ENCODE measurements at regions not wholly inside any gene's neighbourhood (a gene's known extent, or its start where the extent isn't known, plus 50 kb on each side); places are given as distances from the start of the nearest gene placed in this dataset.

DNA sequence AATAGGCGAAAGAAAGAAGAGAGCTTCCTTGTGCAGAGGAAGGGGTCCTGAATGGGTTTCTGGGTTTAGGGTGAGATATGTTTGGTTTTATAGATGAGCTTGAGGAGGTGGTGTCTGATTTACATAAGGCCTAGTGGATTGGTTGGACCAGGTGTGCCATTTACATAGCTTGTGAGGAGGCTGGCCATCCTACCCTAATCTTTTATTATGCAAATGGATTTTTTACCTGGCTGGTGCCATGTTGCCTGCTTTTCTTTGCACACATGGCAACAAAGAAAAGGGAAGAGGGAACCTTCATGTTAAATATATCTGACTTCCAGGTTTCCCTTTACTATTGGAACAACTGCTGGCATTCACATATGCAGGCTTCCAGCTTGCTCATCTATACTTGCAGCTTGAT, 585.3 kb downstream of the PTPRU start:
- DNase-seq (ENCODE audit: low spot score) = no peak

DNA sequence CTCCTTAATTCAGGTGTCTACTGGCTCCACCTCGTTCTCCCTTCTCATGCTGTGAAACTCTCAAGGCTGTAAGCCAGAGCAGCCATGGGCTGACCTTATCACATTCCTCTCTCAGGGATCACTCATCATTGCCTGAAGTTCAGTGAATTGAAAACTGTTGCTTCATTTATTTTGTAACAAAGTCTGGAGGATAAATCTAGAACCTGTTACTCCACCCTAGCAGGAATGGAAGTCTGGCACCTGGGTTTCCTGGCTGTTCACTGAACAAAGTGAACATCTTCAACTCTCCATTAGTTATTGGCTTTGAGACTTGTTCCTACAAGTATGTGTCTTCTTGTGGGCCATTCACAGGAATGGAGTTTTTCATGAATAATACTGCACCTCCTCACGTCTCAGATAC, 584.1 kb downstream of the PTPRU start:
- DNase-seq (ENCODE audit: low spot score) = no peak

DNA sequence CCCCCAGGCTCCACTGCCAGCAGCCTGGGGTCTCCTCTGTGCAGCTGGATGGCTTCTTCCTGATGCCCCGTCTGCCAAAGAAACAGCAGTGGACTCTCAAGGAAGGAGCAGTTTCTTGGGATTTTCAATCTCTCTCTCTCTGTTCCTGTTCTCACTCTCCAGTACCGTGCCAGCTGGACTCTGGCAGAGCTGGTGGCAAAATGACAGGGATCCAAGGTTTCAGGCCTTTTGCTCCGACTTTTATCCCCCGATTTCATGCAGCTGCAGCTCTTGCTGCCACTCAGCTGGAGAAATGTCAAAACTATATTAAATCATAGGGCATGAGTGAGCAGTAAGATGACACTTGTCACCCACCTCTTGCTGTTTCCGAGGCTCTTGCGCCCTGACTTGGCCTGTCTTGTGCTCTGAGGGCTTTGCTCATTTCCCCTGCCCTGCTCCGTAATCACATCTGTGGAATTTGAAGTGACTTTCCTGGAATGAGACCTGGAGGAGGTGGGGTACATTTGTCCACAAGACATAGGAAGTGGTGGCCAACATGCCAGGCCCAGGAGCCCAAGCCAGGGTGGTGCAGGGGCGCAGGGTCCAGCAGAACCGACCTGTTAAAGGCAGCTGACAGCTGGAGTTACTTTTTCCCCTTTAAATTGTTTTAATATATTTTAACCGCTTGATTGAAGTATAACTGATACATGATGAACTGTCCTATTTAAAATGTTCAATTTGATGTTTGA, 576.2 kb downstream of the PTPRU start:
- no peak for DNase-seq (ENCODE audit: low spot score)

DNA sequence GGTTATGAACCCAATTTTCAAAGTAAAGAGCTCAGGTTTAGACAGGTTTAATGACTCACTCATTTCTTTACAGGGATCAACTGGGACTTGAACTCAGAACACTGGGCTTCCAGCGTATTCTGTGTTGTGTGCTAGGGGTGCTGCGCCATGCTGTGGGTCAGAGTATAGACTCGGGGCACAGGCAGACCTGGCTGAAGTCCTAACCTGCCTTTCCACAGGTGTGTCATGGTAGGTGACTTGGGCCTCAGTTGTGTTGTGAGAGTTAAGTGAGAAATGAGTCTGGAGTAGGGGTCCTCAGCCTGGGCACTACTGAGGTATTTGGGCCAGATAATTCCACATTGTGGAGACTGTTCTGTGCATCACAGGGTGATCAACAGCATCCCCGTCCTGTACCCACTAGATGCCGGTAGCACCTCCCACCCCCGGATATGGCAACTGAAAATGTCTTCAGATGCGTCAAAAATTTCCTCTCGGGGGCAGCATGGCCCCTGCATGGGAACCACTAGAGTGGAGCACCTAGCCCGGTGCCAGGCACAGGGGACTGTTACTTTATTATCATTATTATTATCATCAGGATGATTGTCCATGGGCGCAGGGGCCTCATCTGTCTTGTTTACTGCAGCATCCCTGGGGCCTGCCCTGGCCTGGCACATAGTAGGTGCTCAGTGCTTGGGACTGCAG, 575.5 kb downstream of the PTPRU start:
- no peak for DNase-seq (ENCODE audit: low spot score)

DNA sequence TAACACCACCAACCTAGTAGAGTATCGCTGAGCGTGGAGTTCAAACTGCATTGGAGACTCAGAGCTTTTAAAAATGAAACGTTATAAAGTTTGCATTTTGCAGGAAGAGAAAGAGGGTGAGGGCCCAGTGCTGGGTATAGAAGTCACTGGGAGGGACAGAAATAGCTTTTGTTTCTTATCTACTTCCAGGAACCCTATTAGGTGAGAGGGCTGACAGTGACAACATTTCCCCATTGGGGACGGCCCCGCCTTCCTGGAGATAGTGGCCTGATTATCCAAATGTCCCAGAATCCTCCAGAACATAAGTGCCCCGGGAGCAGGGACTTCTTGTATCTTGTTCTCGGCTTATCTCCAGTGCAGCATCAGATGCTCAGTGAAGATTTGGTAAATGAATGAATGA, 574.9 kb downstream of the PTPRU start:
- no peak for DNase-seq (ENCODE audit: low spot score)

DNA sequence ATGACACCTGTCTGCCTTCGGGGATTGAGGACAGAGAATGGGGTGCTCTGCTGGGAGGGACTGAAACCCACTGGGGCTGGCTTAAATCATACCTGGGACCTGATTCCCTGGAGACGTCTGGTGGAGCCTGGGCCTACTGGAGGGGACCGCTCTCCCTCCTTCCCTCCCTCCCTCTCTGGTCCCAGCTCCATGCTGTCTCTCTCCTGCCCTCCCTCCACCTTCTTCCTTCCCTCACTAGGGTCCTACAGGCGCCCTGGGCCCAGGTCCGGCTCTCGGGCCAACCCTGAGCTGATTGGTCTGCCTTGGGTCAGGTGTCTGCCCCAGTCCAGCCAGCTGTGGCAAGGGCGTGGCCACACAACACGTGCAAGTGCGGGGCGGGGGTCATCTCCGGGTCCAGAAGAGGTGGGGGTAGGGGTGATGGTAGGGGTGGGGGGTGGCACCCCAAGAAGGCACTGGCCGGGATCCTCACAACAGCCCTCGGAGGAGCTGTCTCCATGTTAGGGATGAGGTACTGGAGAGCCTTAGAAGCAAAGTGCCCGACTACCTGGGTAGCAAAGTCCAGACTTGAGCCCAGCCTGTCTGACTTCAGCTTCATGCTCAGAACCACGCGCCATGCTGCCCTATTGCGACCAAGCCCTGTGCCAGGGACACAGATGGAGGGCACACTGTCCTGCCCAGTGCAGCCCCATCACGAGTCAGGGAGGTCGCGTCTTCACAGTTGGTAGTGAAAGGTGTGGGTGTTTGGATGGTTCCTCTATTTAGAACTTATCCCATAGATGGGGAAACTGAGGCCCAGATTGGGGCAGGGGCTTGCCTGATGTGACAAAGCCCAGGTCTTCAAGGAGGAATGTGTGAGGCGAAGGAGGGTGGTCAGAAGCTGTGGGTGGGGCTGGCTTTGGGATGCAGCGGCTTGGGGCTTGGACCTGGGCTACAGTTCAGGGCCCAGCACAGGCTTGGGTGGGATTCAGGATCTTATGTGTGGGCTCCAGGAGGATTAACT, 574.1 kb downstream of the PTPRU start:
- DNase-seq (ENCODE audit: low spot score) = no peak

DNA sequence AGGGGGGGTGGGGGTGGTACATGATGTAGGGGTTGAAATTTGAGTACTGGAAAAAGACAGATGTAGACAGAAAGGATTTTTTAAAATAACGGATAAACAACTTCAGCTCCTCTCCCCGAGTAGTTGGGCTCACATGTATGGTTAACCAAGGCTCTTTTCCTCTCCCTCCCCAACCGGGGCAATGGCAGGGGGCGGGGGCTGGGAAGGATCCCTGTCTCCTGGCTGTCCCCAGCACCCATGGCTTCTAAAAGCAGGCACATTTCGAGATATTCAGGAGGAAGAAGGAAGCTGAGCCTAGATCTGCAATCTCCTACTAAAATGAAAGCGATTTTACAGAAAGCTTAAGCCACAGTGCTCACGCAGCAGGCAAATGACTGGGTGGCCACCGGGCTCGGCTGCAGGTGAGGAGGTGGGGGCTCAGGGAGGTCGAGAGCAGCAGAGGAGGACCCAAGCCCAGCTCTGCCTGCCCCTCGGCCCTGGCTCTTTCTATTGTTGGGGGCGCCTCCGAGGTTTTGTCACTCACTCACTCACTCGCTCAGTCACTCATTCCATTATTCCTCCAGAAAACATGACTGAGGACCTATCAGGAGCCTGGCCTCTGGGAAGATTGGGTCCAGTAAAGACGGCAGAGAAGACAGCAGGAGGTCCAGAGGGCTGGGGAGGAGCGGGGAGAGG, 573.3 kb downstream of the PTPRU start:
- DNase-seq (ENCODE audit: low spot score) = no peak

DNA sequence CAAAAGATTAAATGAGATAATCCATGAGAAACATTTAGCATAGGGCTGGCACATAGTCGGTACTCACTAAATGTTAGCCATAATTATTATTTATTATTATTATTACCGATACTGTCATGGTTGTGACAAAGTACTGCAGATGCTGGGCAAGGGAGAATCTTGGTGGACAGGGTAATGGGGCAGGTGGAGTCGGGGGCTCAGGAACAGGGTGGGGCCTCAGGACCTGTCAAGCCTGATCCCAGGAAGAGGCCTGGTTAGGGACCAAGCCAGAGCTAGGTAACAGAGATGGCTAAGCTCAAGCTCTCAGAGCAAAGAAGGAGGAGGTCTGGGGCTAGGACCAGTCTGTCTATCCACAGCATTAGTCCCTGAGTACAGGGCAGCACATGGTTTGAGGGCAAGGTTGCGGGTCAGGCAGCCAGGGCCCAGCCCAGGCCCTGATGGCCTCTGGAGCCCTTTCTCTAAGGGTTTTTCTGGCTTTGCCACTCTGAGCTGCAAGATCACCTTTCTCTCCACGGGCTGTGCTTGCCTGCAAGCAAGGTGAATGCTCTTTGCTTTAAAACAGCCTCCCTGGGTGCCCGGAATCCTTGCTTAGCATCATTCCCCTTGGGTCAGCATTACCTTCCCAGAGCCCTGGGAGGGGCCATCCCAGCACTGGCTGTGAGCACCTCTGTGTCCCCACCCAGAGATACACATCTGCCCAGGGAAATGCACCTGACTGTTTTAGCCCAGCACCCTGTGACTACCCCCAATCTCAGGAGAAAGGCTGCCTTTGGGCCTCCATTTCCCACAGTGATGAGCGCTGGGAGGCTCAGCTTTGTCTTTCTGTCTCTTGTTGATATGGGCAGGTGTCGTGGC, 572.0 kb downstream of the PTPRU start:
- DNase-seq (ENCODE audit: low spot score) = no peak

DNA sequence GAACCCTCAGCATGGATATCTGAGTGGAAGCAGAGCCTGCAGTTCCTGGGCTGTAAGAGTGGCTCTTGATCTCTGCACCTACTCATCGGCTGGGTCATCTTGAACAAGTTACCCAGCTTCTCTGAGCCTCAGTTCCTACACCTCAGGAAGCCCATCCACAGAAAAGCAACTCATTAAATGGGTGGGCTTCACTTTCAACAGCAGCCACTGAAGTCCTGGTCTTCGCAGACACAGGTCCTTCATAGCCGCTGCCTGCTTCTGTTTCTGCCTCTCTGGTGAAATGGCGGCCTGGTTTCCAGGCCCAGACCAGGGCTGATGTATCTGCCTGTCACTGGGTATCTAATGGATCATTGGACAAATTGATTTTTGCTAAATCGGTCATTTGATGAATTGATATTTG, 571.4 kb downstream of the PTPRU start:
- no peak for DNase-seq (ENCODE audit: low spot score)

DNA sequence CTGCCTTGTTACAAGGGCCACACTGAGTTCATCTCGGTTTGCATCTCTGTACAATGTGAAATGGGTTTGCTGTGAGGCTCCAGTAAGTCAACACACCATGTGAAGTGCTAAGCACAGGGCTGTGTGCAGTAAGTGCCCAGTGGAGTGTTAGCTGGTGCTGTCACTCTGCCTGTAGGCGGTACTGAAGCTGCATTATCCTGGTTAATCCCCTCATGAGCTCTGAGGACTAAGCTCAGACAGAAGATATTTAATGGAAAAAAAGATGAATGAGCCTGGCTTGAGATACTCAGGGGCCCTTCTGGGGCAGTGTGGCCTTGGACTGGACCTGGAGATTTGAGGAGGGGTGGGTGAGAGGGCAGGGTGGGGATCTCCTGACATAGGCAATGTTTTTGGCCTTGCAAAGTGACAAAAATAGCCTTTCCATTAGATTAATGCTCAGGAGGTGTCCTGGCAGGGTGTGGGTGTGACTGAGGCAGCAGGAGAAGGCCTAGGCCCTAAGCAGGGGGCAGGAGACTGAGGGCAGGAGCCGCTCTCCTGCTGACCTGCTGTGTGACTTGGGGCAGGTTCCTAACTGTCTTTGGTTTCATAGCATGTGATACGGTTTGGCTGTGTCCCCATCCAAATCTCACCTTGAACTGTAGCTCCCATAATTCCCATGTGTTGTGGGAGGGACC, 570.5 kb downstream of the PTPRU start:
- DNase-seq (ENCODE audit: low spot score) = no peak

DNA sequence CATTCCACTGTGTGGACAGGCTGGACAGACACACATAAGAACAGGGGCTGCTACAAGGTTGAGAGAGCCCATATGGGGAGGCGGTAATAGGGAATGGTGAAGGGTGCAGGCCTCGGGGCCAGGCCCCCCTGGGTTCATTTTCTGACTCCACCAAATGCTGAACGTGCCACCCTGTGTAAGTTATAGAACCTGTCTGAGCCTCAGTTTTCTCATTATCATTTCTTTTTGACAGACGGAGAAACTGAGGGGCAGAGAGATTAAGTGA, 569.5 kb downstream of the PTPRU start:
- no peak for DNase-seq (ENCODE audit: low spot score)

DNA sequence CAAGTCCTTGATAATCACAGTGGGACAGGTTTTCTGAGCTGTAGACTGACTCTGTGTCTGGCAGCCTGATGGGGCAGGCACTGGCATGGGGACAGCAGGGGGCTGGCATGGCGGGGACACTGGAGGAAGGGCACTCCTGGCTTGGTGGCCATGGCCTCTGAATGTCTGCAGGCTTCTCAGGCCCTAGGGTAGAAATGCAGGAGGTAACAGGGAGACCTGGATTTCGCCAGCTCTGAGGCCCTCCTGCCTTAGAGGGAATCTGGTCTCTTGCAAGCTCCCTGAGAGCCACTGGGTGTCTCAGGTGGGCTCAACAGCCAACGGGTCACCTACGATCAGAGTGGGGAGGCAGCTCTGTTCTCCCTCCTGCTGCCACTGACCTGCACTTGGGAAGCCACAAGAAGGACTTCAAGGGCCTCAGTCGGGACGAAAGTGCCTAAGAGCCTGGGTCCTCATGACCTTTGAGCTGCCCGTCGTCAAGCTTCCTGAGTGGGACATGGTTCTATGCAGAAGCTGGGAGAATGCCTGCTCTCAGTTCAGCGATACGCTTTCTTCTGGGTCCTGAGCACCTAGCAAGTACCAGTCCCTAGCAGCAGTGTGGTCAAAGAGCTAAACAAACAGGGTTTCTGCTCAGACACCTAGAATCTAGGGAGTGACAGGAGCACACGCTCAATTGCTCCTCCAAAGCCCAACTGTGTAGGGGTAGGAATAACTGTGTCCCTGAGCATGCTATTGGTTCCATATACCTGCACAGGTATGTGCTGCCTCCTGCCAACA, 569.0 kb downstream of the PTPRU start:
- no peak for DNase-seq (ENCODE audit: low spot score)

DNA sequence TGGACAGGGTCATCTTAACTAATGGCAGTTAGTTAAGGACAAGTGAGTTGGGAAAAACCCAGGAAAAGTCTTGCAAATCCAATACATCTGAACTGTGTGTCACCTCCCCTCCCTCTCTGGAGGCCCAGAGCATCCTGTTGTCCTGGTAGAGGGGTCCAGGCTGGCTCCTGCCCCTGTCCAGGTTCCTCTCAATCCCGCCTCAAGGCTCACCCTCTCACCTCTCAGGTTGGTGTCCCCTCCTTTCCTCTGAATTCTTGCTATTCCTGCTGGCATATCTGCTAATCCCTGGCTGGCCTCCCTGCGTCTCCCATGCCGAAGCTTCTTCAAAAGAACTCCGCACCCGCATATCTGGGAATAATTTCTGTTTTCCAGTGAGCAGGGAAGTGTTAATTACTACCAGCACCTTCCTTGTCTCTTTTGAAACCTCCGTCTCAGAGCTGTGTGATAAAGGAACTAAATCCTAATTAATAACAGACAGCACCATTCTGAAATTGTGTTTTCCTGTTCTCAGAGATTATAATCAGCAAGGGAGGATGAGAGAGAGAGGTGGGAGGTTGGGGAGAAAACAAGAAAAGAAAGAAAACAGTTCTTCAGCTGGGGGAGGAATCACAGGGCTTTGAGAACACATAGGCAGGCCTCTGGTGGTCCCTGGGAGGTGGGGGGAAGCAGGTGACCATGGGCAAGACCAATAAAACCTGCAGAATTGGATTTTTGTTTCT, 568.0 kb downstream of the PTPRU start:
- no peak for DNase-seq (ENCODE audit: low spot score)

DNA sequence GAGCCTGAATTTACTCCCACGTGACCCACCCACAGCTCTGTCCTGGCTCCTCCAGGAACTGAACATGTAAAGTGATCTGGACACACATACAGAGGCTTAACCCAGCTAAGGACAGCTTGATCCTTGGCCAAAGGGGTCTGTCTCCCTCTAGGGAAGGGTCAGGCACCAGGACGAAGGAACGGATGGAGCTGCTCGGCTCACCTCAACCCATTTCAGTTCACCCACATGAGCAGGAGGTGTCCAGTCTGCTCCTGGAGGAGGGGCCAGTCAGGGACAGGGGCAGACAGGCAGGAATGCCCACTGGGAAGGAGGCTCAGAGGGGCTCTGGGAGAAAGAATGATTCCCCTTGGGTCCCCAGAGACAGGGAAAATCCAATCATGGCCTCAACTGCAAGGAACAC, 567.2 kb downstream of the PTPRU start:
- no peak for DNase-seq (ENCODE audit: low spot score)

DNA sequence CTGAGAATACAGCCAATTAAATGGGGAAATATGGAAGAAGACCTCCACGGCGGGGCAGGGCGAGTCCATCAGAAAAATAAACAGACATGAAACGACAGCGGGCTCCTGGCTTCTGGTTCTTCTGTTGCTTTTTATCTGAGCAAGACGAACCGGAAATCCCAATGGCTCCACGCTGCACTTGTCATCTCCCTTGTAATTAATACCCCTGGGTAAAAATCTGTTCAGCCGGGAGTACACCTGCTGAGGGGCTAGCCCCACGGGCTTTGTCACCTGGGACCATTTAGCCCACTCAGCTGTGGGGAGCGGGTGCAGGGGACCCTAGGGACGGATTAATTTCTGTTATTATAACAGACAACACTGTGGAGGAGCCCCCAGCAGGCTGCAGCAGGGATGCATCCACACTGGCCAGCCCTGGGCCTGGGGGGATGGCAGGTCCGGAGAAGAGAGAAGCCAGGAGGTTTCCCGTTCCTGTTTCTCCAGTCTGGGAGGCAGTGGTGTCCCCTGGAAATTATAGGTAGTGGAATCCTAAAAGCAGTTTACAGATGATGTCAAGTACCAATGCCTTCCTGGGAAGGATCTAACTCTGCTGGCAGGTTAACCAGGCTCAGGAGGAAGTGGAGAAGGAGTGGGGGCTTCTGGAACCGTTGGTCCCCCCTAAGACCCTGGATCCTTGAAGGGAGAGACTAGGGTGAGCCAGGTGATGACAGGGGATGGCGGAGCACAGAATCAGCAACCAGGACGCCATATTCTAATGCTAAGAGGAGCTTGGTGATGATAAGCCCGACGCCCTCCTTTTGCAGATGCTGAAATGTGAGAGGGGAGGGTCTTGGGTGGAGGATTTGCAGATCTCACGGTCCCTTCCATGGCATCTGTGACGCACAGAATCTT, 566.1 kb downstream of the PTPRU start:
- no peak for DNase-seq (ENCODE audit: low spot score)

DNA sequence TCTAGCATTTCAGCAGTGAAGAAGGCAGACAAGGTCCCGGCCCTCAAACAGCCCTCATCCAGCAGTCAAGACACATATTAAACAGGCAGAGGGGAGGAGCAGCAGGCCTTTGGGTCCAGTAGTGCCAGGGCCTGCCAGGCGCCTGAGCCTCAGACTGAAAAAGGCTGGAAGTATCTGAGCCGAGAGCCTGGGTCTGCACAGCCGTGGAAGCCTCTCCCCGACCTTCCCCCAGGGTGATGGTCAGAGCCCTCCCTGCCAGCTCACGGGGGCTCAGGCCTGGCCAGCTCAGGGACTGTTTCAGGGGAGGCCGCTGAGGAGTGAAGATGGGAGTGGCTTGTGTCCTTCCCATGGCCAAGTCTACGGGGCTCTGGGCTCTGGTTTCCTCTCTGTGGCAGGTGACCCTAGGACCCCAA, 565.2 kb downstream of the PTPRU start:
- DNase-seq (ENCODE audit: low spot score) = no peak

DNA sequence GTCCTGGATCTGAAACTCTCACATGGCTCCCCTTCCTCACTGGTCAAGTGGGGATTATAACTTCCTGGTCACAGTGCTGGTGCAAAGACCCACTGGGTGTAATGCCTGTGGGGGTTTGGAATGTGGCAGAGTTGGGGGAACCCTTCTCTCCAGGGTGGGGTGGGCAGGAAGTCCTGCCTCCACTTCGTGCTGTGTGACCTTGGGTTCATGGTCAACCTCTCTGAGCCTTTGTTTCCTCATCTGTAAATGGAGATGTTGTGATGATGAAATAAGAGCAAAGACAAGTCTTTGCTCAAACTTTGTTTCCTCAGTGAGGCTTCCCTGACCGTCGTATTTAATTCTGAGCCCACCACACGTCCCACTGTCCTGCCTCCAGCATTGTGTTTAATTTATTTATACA, 564.7 kb downstream of the PTPRU start:
- DNase-seq (ENCODE audit: low spot score) = no peak

DNA sequence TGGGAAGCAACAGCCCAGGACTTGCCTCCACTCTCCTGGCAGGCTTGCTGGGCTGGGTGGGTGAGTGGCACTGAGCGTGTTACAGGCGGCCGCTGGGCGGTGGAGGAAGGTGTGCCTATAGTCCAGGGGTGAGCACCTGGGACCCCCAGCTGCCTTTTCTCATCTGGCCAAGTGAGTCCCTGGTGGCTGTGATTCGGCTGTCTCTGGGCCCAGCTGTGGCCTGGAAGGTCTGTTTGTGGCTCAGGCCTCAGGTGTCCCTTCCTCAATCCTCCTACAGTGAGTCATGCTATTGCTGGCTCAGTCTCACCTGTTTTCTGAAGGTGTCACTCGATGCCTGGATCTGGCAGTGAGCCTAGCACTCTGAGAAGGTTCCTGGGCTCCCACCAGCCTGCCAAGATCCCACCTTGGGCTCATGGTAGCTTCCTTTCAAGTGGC, 564.2 kb downstream of the PTPRU start:
- DNase-seq (ENCODE audit: low spot score) = no peak
